ENCODE measurements at regions not wholly inside any gene's neighbourhood (a gene's known extent, or its start where the extent isn't known, plus 50 kb on each side); places are given as distances from the start of the nearest gene placed in this dataset.

DNA sequence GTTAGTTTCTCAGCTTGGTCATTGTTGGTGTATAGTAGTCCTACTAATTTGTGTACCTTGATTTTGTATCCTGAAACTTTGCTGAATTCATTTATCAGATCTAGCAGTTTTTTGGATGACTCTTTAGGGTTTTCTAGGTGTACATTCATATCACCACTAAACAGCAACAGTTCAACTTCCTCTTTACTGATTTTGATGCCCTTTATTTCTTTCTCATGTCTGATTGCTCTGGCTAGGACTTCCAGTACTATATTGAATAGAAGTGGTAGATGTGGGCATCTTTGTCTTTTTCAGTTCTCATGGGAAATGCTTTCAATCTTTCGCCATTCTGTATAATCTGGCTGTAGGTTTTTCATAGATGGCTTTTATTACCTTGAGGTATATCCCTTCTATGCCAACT is 61.3 kb upstream of the HEY2 start:
- no peak for TF ChIP-seq CTCF (IDR thresholded peaks at IDR 0.05; ENCODE audit: unreplicated experiment)
- H3K27me3 Mint-ChIP-seq, result no peaks in the 10 kb centered on the region
- H3K9me3 Mint-ChIP-seq (ENCODE audit: low read depth), result peaks cover 32% of the 10 kb centered on the region
- H3K27ac Mint-ChIP-seq, result no peak overlapping the region
- H3K4me1 Mint-ChIP-seq (ENCODE audit: low read depth), result no peaks in the 10 kb centered on the region
- DNase-seq (ENCODE audit: low spot score, unreplicated experiment), result no peak
- no peak overlapping the region for H3K4me3 Mint-ChIP-seq (ENCODE audit: low read depth)
- peaks cover 1% of the 10 kb centered on the region for H3K36me3 Mint-ChIP-seq (ENCODE audit: insufficient read depth)

DNA sequence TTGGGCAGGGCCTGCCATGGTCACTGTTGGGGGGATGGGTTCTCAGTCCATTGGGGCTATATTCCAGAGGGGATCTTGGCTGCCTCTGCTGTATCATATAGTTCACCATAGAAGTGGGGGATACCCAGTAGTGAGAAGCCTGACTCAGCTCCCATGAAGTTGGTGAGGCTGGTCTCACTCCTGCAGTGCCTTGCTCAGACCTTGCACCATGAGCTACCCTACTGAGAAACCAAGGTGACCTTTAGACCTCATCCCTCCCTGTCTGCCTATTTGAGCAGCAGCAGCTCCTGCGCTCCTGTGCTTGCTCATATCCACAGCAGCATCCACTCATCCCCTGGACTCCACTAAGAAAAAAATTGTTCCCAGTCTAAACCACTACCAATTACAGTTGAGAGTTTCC is 56.0 kb upstream of the HEY2 start:
- no peaks in the 10 kb centered on the region for H3K36me3 Mint-ChIP-seq (ENCODE audit: insufficient read depth)
- DNase-seq (ENCODE audit: low spot score, unreplicated experiment), result no peak
- no peak overlapping the region for H3K27ac Mint-ChIP-seq
- TF ChIP-seq CTCF (IDR thresholded peaks at IDR 0.05; ENCODE audit: unreplicated experiment), result no peak
- H3K9me3 Mint-ChIP-seq (ENCODE audit: low read depth), result peaks cover 28% of the 10 kb centered on the region
- H3K4me3 Mint-ChIP-seq (ENCODE audit: low read depth), result no peak overlapping the region
- no peaks in the 10 kb centered on the region for H3K27me3 Mint-ChIP-seq
- no peaks in the 10 kb centered on the region for H3K4me1 Mint-ChIP-seq (ENCODE audit: low read depth)

DNA sequence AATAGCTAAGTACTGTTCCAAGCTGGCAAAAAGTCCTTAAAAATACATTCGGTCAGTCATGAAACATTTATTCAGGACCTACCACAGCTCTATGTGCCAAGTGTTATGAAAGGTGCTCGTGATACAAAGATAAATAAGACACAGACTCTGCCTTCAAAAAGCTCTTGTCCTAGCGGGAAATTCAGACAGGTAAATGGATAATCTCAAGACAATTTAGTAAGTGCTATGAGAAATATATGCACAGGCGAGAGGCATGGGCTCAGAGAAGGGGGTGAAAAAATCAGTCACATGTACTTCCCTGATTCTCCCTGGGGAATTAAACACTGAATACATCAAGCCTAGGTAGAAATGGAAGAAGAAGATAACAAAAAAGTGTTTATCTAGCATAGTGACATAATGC is 49.8 kb upstream of the HEY2 start:
- Mint-ChIP-seq H3K27me3 (peaks cover 10% of the 10 kb centered on the region), H3K36me3 (ENCODE audit: insufficient read depth) (no peaks in the 10 kb centered on the region), H3K9me3 (ENCODE audit: low read depth) (peaks cover 5% of the 10 kb centered on the region), H3K4me1 (ENCODE audit: low read depth) (peaks cover 4% of the 10 kb centered on the region), H3K27ac (no peak overlapping the region), H3K4me3 (ENCODE audit: low read depth) (no peak overlapping the region)
- DNase-seq (ENCODE audit: low spot score, unreplicated experiment), result no peak
- no peak for TF ChIP-seq CTCF (IDR thresholded peaks at IDR 0.05; ENCODE audit: unreplicated experiment)
